ENCODE measurements at regions not wholly inside any gene's neighbourhood (a gene's known extent, or its start where the extent isn't known, plus 50 kb on each side); places are given as distances from the start of the nearest gene placed in this dataset.

- no peak for TF ChIP-seq ZBTB33 (IDR thresholded peaks at IDR 0.05; ENCODE audit: extremely low read depth, insufficient replicate concordance, low read length)
- no peak for TF ChIP-seq FOSL1 (IDR thresholded peaks at IDR 0.05; ENCODE audit: low read depth)
- no peak for TF ChIP-seq CTCF (IDR thresholded peaks at IDR 0.05 in 2 of 3, conservative IDR thresholded peaks at IDR 0.05 in 1 of 3; ENCODE audit: borderline replicate concordance in 1 of 3, insufficient read depth in 1 of 3, low read depth in 2 of 3, low read length in 2 of 3)
- TF ChIP-seq EGR1 (IDR thresholded peaks at IDR 0.05; ENCODE audit: low read depth), result no peak
- no peak for TF ChIP-seq POLR2AphosphoS5 (IDR thresholded peaks at IDR 0.05; ENCODE audit: low read depth, low read length)
- no peak for TF ChIP-seq MAX (IDR thresholded peaks at IDR 0.05)
- no peak for TF ChIP-seq CBX3 (IDR thresholded peaks at IDR 0.05; ENCODE audit: low read depth)
- TF ChIP-seq POLR2A (IDR thresholded peaks at IDR 0.05; ENCODE audit: borderline replicate concordance, extremely low read depth, insufficient read depth, insufficient read length), result no peak
- no peak for TF ChIP-seq SP1 (IDR thresholded peaks at IDR 0.05; ENCODE audit: low read depth)
- TF ChIP-seq JUND (IDR thresholded peaks at IDR 0.05), result no peak
- no peak for TF ChIP-seq TCF7L2 (IDR thresholded peaks at IDR 0.05; ENCODE audit: borderline replicate concordance, extremely low read depth, insufficient read depth, insufficient read length)
- TF ChIP-seq CEBPB (IDR thresholded peaks at IDR 0.05; ENCODE audit: low read depth), result no peak
- no peak for TF ChIP-seq SRF (IDR thresholded peaks at IDR 0.05; ENCODE audit: low read depth)
- TF ChIP-seq REST (IDR thresholded peaks at IDR 0.05; ENCODE audit: low read depth), result no peak
- TF ChIP-seq RAD21 (IDR thresholded peaks at IDR 0.05; ENCODE audit: low read depth), result no peak
- TF ChIP-seq ELF1 (IDR thresholded peaks at IDR 0.05; ENCODE audit: borderline replicate concordance, low read depth), result no peak
- no peak for TF ChIP-seq EZH2 (IDR thresholded peaks at IDR 0.05)
- no peak for TF ChIP-seq ZFX (IDR thresholded peaks at IDR 0.05)
- no peaks in the 10 kb centered on the region for H3K27me3 ChIP-seq (ENCODE audit: insufficient read depth, low read length)
- H4K20me1 ChIP-seq (ENCODE audit: insufficient read depth), result no peaks in the 10 kb centered on the region
- no peaks in the 10 kb centered on the region for H3K79me2 ChIP-seq (ENCODE audit: insufficient read depth, low read length)
- intact Hi-C loops (cut with micrococcal nuclease), result no loop called here
- ChIA-PET CTCF (no interaction called here), RAD21 (ENCODE audit: low non-redundant PET in 1 of 2, low total read pairs in 2 of 2, uncharacterized antibody in 2 of 2, unreplicated experiment in 2 of 2) (no interaction called here), POLR2A (no interaction called here)
- no peak overlapping the region for H3K4me2 ChIP-seq (ENCODE audit: low read length)
- no peak overlapping the region for H3K4me3 ChIP-seq (replicated peaks in 1 of 2; ENCODE audit: low read depth in 1 of 2, low read length in 2 of 2)
- no peaks in the 10 kb centered on the region for H3K9me3 ChIP-seq (ENCODE audit: control insufficient read depth in 1 of 2, insufficient read depth in 1 of 2, low read depth in 1 of 2, low read length in 2 of 2)
- no TSS peak for BruUV-seq (replicated peaks)
- H3K9me2 ChIP-seq (ENCODE audit: insufficient read depth), result no peaks in the 10 kb centered on the region; the same call in 1 of the 2 replicates
- no peak overlapping the region for H2AFZ ChIP-seq (ENCODE audit: low read depth, low read length, poor library complexity, severe bottlenecking)
- H3K36me3 ChIP-seq (ENCODE audit: control insufficient read depth in 1 of 2, insufficient read depth in 2 of 2, low read length in 2 of 2), result no peaks in the 10 kb centered on the region
- H3K27ac ChIP-seq (ENCODE audit: low read depth, low read length), result no peak overlapping the region
- ATAC-seq (no peak), DNase-seq (ENCODE audit: low read depth, low spot score) (no peak)
- no peaks in the 10 kb centered on the region for H3K4me1 ChIP-seq (ENCODE audit: control insufficient read depth in 1 of 2, insufficient read depth in 2 of 2, low read length in 2 of 2)
- H3K9ac ChIP-seq (ENCODE audit: low read length), result no peak overlapping the region
Observed at GRCh38 chr6:80714513-80714912, 608.0 kb downstream of the BCKDHB start.
